HG03342 (cell line): ENCODE measurements at regions not wholly inside any gene's neighbourhood (a gene's known extent, or its start where the extent isn't known, plus 50 kb on each side); places are given as distances from the start of the nearest gene placed in this dataset.

ENCODE experiments used
- ATAC-seq: cut with Tn5 transposase; IDR thresholded peaks from one replicate; pipeline ENCODE4 v1.9.1; 2021; ENCODE audit warnings: mild to moderate bottlenecking, moderate library complexity; ENCODE audit not compliant: unreplicated experiment

- no peak for ATAC-seq
Observed at GRCh38 chr4:56099378-56099786, 150.6 kb downstream of the CEP135 start.

GRCh38 chr4:56093576-56093975, 144.8 kb downstream of the CEP135 start:
- no peak for ATAC-seq

GRCh38 chr4:56092540-56092939, 143.8 kb downstream of the CEP135 start:
- ATAC-seq, result no peak

- no peak for ATAC-seq
Observed at GRCh38 chr4:56086561-56086960, 137.8 kb downstream of the CEP135 start.

- no peak for ATAC-seq
Observed at GRCh38 chr4:56086073-56086541, 137.4 kb downstream of the CEP135 start.

GRCh38 chr4:56085275-56085674, 136.5 kb downstream of the CEP135 start:
- no peak for ATAC-seq

- ATAC-seq, result no peak
Observed at GRCh38 chr4:56084851-56085250, 136.1 kb downstream of the CEP135 start.
